GM21515 (cell line): ENCODE measurements at regions not wholly inside any gene's neighbourhood (a gene's known extent, or its start where the extent isn't known, plus 50 kb on each side); places are given as distances from the start of the nearest gene placed in this dataset.
A peak's percentile ranks its signal among the peaks of the same experiment; 100 is the strongest.
"Not testable (repeated sequence)": the region's sequence is repeated elsewhere in the genome, so short reads cannot be mapped to it uniquely, and the experiment has no call there.

Experiments used
- ATAC-seq: cut with Tn5 transposase; IDR thresholded peaks from one replicate; pipeline ENCODE4 v1.9.1; 2021; ENCODE audit not compliant: unreplicated experiment

DNA sequence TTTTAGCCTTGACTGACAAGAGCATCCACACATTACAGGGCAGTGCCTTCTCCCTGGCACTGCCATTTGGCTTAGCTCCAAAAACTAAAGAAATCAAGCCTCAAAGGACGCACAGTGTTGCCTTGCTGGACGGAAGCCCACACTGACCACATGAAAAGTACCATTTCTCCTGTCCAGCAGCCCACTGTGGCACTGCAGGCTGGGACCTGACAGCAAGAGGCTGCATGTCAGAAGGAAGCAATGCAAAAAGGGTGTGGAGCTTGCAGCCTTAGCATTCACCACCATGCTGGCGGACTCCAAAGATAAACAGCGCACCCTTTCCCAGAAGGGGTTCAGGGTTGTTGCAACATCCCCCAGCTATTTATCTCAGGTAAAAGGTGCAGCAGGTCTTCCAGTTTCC, 109.3 kb upstream of the BMAL1 start:
- no peak for ATAC-seq

DNA sequence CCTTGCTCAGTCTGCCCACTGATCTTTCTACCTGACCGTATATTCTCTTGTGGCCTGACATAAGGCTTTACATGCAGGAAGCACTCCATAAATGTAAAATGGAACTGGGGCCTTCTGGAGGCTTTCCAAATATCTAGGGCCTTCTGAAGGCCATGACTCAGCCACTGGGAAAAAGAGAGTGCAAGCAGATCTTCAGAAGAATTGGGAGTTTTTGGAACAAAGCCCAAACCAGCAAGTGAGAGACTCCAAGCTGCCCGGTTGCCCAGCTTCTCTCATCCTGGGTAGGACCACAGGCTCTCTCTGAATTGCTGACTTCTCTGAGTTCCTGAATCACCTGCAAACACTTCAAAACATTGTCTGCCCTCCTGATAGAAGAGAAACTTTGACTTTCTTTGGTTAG, 107.9 kb upstream of the BMAL1 start:
- no peak for ATAC-seq

DNA sequence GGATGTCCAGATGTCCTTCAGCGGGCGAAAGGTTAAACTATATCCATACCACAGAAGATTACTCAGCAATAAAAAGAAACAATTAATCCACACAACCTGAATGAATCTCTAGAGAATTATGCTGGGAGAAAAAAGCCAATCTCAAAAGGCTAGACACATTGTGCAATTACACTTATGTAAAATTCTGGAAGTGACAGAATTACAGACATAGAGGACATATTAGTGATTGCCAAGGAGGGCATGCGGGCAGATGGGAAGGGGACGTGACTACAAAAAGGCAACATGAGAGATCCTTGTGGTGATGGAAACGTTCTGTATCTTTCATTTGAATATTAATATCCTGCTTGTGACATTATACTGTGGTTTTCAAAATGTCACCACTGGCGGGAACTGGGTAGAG, 103.5 kb upstream of the BMAL1 start:
- no peak for ATAC-seq

DNA sequence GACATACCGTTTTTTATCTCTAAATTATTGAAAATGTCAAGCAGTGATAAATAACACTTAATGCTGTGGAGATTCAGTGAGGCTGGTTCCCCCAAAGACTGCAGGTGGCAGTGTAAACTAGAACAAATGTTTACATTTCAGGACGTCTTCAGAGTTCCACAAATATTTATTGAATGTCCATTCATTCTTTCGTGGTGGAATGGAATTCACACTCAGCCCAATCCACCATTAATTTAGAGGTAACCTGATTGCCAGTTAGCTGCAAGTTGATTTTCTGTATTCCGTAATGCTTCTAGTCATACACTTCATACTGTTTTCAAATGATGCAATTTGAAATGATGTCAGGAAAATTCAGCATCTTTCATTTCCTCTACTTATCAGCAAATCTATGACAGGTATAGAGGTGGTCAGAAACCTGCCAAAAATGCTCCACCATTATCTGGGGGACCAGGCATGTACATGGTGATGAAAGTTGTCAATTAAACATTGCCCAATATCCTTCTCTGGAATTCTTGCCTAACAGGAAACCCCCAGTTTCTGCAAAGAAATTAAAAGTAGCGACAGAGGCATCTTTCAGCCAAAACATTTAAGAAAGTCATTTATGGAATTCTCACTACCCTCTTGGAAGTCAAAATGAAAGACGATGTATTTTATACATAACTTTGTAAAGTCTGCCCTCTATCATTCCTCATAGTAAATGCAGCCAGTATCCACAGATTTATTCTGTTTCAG, 94.3 kb upstream of the BMAL1 start:
- no peak for ATAC-seq

DNA sequence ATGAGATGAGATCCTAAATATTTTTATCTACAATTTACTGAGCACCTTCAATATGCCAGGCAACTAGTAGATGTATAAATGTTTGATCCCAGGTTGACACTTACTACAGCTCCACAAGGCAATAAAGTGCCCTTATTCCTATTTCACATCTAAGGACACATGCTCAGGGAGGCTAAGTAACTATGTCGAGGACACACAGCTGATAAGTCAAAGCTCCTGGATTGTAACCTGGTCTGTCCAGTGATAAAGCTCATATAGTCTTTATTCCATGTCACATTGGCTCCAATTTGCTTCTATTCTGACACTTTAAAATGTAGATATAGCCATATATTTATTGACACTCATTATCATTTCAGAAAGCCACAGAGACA, 93.8 kb upstream of the BMAL1 start:
- ATAC-seq: no peak

DNA sequence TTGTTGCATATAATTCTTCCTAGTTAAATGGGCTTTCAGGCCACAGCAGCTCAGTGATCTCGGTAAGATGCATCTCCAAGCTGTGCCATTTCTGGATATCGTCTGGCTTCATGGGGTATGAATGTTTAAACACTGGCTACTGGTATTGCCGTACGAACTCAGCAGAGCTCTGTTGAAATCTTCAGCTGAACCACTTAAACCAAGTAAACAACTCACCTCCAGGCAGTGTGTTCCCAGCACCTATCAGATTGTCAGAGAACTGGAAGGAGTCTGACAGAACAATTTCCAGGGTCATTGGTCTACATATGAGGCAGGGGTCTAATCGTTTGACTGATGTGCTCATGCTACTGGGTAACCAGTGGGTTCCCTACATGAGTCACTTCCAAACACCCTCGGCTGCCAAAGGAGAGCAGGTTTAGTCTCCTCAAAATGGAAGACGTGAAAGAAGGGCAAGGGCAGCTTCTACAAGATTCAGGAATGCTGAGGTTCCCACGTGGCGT, 93.2 kb upstream of the BMAL1 start:
- ATAC-seq: no peak

DNA sequence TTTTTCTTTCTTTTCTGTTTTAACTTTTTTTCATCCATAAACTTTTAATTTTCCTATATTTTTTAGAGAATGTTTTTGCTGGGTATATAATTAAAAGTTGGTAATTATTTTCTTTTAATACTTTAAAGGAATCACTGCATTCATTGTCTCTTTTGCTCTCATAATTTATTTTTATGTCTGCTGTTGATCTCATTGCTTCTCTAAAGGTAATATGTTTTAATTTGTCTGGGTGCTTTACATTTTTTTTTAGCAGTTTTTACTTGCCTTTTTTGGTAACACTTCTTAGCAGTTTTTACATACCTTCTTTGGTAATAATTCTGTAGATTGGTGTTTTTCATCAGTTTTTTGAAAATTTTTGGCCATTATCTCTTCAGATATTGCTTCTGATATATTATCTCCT, 89.4 kb upstream of the BMAL1 start:
- no peak for ATAC-seq

DNA sequence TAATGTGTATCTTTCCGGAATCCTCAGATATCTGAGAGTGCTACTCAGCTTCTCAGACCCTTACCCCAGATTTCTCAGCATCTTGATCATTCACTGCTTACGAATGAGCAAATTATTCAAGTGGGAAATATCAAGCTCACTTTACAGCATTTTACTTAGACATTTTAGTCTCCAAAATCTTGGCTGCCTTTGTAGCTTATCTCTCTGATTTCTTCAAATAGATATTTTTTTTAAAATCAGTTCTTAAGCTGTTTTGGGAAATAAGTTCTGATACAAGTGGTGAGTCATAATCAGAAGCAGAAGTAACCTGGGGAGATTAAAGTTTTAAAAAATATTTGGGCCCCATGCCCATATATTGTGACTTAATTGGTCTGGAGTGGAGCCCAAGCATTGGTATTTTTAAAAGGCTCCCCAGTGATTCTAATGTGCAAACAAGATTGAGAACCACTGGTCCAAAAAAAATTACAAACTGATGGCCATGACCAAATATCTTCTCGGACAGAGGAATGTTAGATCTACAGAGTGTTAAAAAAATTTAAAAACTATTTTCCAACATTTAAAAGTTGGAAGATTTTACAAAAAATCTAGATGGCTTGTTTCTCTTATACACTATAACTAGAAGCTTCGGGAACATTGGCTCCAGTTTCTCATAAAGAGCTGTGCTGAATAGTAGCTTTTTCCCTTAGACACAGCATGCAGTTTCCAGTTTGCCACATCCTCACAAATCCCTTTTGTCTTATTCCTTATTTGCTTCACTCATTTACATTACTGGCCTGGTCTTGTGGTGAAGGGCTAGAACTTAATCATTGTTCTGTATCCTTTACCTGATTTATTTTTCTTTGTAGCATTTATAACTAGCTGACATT, 87.8 kb upstream of the BMAL1 start:
- ATAC-seq: no peak

DNA sequence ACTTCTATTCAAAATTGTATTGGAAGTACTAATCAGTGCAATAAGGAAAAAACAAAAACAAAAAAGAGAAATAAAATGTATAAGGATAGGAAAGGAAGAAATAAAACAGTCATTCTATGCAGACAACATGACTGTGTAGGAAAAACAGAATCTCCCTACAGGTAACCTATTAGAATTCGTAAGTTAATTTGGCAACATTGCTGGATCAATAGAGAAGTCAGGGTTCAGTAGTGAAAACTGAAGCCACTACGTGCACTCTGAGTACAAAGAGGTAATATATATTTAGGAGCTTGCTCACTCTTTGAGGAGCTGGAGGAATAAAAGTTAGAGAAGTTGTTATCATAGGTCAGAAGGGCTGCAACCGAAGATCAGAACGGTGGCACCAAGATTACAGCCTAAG, 84.0 kb upstream of the BMAL1 start:
- no peak for ATAC-seq

DNA sequence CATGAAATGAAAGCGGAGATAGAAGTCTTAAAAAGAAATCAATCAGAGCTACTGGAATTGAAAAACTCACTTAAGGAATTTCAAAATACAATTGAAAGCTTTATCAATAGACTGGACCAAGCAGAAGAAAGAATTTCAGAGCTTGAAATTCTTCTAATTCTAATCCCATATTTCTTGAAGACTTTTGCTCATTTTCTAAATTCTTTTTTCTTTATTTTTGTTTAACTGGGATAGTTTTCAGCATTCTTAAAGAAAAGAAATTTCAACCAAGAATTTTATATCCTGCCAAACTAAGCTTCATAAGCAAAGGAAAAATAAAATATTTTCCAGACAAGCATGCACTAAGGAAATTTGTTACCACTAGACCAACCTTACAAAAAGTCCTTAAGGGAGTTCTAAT, 80.2 kb upstream of the BMAL1 start:
- ATAC-seq: not testable (repeated sequence)

DNA sequence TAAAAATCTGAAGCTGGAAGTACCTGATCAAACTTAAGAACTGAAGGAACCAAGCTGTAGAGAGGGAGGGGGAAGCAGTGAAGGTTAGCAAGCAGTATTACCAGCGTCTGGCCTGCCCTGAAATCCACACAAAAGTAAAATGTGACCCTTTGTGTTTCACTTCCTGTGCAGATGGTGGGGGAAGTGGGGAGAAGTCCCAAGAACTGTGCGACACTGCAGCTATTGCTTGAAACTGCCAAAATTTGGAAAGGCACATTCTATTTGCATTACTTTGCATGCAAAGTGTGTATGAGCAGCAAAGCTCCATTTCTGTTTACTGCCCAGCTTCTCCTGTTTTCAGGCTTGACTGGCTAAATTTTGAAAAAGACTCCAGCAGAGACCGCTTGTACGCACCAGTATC, 72.1 kb upstream of the BMAL1 start:
- peak; percentile 62 for ATAC-seq

DNA sequence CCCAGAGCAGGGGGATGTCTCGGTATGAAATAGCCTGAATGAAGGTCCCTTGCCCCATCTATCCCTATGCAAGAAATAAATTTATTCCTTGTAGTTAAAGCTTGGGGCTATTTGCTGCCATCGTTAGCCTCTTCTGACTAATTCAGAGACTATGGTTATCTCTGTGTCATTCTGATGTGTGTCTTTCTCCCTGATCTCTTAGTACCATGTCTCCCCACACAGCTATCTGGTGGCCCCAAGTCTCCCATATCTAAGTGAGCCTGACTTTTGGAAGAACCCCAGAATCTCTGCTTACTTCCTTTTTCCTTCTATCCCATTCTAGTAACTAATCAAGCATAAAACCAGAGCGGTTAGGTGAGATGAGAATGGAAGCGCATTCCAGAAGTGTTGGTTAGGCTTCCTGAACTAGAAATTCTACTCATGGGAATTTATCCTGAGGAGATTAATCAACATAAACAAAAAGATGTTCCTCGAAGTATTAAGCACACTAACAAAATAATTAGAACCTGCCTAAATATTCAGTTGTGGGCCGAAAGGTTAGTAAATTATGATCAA, 71.4 kb upstream of the BMAL1 start:
- ATAC-seq: peak; percentile 11

DNA sequence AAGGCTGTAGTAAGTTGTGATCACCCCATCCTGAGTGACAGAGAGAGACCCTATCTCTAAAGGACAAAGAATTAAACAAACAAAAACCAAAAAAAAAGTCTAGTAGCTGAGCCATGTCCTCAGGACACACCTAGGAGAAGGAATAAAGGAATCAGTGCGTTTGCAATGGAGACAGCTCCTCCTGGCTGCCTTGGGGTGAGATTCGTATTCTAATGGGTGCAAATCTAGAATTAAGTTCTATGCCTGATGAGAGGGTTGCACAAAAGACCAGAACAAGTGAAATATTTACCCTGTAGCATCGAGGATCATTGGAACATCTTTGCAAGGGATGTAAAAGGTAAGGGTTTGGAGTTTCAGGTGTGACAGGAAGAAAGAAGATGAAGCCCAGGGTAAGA, 70.3 kb upstream of the BMAL1 start:
- no peak for ATAC-seq

DNA sequence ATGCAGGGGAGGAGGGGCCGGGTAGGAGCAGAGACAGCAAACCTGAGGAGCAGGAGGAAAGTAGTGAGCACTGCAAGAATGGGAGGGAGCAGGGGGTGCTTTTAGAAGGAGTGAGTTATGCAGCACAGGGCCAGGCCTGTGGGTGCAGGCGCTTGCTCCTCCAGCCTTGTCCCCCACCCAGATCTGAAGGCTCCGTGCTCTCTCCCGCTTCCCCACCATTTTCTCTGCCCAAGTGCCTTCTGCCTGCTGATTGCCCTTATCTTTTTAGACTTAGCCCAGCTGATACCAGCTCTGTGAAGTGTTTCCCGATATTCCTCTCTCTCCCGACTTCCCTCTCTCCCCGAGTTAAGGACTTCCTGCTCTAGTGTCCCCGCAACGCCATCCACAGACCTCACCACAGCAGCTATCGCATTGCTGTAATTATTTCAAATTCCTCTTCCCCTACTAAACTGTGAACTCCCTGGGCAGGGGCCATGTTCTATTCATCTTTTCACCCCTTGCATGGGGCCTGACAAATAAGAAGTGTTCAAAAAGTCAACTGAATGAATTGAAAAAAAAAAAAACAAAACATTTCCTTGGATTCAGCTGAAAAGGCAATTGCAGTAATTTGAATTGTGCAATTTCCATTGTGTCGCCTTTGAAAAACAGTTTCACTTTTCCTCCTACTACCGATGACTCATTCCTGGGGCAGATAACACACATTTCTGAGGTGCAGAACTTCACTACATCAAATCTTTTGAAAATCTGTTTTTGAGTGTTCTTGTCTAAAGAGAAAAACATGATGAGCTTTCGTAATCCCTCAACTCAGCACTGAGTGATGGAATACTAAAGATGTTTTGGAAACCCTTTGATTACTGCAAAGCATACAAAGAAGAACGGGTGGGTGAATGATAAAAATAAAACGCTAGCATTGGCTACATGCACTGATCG, 69.7 kb upstream of the BMAL1 start:
- ATAC-seq: no peak

DNA sequence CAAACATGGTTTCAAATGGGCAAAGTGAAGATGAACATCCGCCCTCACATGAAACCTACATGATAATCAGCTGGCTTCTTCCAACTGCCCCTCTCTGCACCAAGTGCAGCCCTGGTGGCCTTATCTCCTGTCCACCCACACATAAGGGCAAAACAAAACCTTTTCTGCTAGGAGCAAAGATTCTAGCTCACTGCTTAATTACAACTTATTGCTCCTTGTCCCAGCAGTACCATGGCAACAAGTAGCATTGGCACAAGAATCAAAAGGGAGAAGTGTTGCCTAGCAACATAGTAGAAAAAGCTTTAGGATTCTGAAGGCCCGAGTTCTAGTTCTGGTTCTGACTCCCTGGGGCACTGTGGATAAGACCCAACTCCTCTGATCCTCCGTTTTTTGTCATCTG, 68.7 kb upstream of the BMAL1 start:
- no peak for ATAC-seq

DNA sequence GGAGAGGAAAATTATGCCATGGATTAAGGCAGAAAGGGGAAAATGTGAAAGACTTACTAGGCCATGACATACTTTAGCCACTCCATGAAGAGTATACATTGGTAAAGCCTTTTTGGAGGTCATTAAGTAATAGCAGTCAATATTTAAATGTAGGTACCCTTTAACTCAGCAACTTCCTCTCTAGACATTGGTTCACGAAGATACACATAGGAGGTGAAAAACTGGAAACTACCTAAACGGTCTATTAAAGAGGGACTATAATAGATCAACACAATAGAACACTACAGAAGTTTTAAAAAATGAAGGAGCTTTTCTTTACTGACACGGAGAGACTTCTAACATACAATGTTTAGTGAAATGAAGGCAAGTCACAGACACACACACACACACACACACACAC, 68.2 kb upstream of the BMAL1 start:
- ATAC-seq: no peak

DNA sequence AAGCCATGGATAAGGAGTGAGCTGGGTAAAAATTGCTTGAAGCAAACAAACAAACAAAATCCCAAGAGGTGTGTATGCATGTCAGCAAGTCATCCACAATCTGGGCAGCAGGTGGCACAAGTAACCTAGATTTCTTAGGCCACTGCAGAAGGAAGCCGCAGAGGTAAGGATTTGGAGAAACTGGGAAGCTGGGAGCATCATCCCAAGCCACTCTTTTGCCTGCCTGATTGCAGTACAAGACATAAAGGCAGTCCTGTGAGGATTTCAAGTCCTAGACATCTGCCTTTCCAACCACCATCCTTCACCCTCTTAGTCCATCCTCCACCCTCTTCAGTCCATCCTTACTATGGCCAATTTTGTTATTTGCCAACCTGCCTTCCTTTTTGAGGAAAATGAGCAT, 67.2 kb upstream of the BMAL1 start:
- ATAC-seq: no peak

DNA sequence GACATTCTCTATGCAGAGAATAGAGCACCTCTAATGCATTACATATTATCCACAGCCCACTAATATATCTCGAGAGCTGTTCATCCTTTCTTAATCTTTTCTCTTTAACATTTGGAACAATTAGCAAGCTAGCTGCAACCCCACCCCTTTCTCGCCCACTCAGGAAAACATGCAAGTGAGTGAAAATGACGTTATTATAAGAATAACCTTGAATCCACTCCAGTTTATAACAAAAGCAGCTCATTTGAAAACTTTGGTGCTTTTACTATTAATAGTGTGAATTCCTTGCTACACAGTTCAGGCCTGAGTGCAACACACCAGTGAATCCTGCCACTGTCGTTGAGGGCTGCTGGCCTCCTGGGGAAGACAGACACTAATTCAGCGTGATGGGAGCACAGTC, 63.3 kb upstream of the BMAL1 start:
- ATAC-seq: no peak

DNA sequence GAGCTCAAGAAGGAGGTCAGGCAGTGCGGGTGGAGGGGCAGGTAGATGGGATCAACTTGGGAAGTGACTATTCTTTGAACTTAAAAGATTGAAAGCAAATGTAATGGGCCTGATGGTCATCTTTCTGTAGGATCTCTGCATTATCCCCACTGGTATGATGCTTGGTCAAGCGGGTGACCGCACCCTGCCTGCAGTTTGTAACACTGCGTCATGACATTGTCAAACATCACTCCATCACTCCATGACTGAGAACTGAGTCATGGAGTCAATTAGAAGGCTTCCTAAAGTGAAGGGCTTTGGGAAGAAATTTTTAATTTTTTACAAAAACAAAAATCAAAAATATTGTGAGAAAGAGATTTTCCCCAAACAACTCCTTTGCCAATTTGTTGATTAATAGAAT, 62.4 kb upstream of the BMAL1 start:
- ATAC-seq: no peak

DNA sequence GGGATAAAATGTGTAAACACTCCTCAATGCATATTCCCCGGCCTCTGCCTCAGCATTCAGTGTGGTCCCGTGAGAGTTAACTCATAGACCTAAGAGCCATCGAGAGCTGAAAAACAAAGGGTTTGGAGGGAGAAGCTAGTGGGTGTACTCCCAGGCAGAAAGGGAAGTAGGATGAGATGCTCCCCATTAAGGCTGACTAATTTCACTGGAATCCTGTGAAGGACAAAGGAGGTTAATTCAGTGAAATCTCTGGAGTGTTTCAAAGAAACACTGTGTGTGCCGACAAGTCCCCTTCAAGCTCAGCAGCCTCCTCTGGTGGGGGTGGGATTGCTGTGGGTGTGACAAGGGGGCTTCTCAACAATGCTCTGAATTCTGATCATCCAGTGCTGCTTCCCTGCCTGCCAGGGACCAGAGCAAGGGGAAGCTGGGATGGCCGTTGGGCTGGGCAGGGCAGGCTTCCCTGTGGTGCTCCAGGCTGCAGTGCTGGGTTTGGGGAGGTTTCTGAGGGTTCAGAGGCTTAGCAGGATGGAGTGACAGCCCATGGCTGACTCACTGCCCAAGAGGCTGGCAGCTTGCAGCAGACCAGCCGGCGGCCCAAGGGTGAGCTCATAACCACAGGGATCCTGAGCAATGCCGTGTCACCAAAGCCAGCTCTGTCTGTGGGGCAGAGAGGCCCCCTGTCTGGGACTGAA, 61.4 kb upstream of the BMAL1 start:
- no peak for ATAC-seq

DNA sequence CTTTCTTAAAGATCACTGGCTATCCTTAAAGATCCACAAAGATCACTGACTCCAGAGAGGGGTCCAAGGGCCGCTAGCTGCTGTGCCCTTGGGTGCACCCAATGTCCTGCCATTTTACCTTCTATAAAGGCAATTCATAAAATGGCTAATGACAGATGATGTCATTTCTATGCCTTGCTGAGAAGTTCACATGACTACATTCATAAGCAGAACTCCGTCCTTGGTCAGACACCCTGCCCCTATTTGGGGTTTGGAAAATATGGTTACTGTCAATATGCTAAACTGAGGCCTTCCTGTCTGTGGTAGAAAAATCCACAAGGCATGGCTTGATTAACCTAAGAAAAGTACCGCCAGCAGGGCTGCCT, 60.9 kb upstream of the BMAL1 start:
- no peak for ATAC-seq
